ENCODE measurements at regions not wholly inside any gene's neighbourhood (a gene's known extent, or its start where the extent isn't known, plus 50 kb on each side); places are given as distances from the start of the nearest gene placed in this dataset.

DNA sequence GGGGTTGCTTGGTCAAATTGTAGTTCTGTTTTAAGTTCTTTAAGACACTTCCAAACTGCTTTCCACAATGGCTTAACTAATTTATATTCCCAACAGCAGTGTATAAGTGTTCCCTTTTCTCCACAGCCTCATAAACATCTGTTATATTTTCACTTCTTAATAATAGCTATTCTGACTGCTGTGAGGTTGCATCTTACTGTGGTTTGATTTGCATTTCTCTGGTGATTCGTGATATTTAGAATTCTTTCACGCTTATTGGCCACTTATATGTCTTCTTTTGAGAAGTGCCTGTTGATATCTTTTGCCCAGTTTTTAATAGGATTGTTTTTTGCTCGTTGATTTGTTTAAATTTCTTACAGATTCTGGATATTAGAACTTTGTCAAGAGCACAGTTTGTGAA, 278.6 kb upstream of the ITM2A start:
- H3K9ac ChIP-seq (ENCODE audit: low read length), result no peak overlapping the region
- no peaks in the 10 kb centered on the region for H3K4me1 ChIP-seq (ENCODE audit: control insufficient read depth, low read depth, low read length)
- H3K36me3 ChIP-seq (ENCODE audit: control insufficient read depth, low read depth, low read length), result no peaks in the 10 kb centered on the region
- H3K9me3 ChIP-seq (ENCODE audit: control insufficient read depth, low read depth, low read length), result peaks cover 21% of the 10 kb centered on the region
- H3K27me3 ChIP-seq (ENCODE audit: control insufficient read depth, insufficient read depth, low read length), result no peaks in the 10 kb centered on the region
- no peak overlapping the region for H3K4me3 ChIP-seq (ENCODE audit: low read length)
- no peak overlapping the region for H3K27ac ChIP-seq (ENCODE audit: low read length)

DNA sequence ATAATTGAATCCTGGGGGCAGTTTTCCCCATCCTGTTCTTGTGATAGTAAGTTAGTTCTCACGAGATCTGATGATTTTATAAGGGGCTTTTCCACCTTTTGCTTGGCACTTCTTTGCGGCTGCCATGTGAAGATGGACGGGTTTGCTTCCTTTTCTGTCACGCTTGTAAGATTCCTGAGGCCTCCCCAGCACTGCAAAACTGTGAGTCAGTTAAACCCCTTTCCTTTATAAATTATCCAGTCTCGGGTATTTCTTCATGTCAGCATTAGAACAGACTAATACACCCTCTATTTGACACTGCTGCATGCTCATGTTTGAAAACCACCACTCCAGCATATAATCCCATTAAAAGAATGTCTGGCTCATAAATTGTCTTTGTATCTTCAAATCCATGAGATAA, 264.4 kb upstream of the ITM2A start:
- H3K4me1 ChIP-seq (ENCODE audit: control insufficient read depth, low read depth, low read length), result no peaks in the 10 kb centered on the region
- H3K36me3 ChIP-seq (ENCODE audit: control insufficient read depth, low read depth, low read length), result no peaks in the 10 kb centered on the region
- no peak overlapping the region for H3K4me3 ChIP-seq (ENCODE audit: low read length)
- no peak overlapping the region for H3K9ac ChIP-seq (ENCODE audit: low read length)
- H3K27ac ChIP-seq (ENCODE audit: low read length), result no peak overlapping the region
- H3K27me3 ChIP-seq (ENCODE audit: control insufficient read depth, insufficient read depth, low read length), result no peaks in the 10 kb centered on the region
- peaks cover 12% of the 10 kb centered on the region for H3K9me3 ChIP-seq (ENCODE audit: control insufficient read depth, low read depth, low read length)

DNA sequence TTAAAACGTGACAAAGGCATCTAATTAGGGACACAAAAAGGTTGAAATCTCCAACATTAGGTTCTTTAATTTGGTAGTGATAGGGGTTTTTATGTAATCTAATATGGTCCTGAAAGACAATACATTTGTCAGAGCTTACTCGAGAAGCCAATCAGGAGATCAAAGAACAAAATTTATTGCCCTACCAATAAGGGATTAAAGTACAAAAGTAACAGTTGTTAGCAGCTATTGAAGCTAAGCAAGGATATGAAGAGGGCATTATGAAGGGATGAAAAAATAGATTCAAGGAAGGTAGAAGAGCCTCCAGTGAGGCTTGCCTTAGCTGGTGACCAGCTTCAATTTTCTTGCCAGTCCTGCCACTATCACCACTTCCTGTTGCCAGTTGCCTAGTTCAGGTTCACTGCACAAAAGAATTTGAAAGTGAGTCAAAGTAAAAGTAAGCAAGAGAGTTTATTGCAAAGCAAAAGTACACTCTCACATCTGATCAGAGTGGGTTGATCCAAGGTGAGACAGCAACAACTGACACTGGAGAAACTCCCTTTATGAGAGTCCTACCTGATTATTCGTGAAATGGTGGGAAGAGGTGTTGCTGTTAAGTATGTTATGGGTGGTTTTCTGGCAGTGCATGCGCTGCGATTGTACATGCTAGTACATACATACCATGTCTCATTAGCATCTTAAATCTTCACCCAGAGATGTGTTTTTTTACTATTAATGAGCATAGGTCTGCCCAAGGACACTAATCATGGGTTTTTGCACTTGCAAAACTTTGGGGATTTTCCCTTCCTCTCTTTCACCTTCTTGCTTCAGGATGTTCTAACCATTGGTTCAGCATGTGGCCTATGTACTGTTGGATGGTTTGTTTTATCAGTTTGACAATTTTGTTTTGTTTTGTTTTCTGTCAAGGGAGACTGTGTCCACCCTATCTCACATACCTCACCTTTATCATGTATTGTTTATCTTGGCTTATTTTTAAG, 263.2 kb upstream of the ITM2A start:
- no peak overlapping the region for H3K9ac ChIP-seq (ENCODE audit: low read length)
- H3K27ac ChIP-seq (ENCODE audit: low read length), result no peak overlapping the region
- no peaks in the 10 kb centered on the region for H3K4me1 ChIP-seq (ENCODE audit: control insufficient read depth, low read depth, low read length)
- no peaks in the 10 kb centered on the region for H3K36me3 ChIP-seq (ENCODE audit: control insufficient read depth, low read depth, low read length)
- H3K9me3 ChIP-seq (ENCODE audit: control insufficient read depth, low read depth, low read length), result peaks cover 20% of the 10 kb centered on the region
- no peaks in the 10 kb centered on the region for H3K27me3 ChIP-seq (ENCODE audit: control insufficient read depth, insufficient read depth, low read length)
- no peak overlapping the region for H3K4me3 ChIP-seq (ENCODE audit: low read length)

DNA sequence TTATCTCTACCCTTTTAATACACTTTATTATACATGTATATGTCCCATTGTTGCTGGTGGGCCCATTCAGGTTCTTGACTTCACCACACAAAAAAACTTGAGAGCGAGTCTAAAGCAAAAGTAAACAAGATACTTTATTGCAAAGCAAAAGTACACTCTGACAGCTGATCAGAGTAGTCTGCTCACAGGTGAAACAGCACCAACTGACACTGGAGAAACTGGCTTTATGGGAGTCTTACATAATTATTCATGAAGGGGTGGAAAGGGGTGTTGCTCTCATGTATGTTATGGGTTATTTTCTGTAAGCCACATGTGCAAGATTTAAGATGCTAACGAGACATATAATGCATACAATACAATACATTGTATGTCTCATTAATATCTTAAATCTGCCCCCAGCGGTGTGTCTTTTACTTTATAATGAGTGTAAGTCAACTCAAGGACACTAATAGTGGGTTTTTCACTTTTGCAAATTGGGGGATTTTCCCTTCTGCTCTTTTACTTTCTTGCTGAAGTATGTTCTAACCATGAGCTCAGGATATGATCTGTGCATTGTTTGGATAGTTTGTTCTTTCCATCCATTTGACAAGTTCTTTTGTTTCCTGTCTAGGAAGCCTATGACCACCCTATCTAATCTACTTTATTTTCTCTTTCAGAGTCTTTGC, 256.1 kb upstream of the ITM2A start:
- peaks cover 15% of the 10 kb centered on the region for H3K9me3 ChIP-seq (ENCODE audit: control insufficient read depth, low read depth, low read length)
- H3K4me3 ChIP-seq (ENCODE audit: low read length), result no peak overlapping the region
- no peaks in the 10 kb centered on the region for H3K36me3 ChIP-seq (ENCODE audit: control insufficient read depth, low read depth, low read length)
- no peak overlapping the region for H3K27ac ChIP-seq (ENCODE audit: low read length)
- H3K9ac ChIP-seq (ENCODE audit: low read length), result no peak overlapping the region
- no peaks in the 10 kb centered on the region for H3K27me3 ChIP-seq (ENCODE audit: control insufficient read depth, insufficient read depth, low read length)
- no peaks in the 10 kb centered on the region for H3K4me1 ChIP-seq (ENCODE audit: control insufficient read depth, low read depth, low read length)

DNA sequence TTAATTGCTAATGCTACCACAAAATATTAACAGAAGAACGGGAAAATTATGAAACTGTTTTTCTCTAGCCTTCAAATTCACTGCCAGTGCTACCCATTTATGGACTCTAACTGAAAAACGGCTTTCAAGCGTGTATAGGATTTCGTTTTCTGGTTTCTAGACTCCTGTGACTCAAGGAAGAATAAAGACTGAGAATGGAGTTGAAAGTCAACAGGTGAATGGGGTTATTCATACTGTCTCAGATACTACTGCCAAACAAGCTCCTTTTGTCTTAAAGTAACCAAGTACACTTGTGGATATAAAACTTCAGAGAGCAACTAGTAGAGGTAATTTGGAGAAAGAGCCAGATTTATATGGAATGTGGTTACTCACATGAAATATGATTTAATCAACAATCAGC, 251.1 kb upstream of the ITM2A start:
- Histone ChIP-seq H3K36me3 (ENCODE audit: control insufficient read depth, low read depth, low read length) (no peaks in the 10 kb centered on the region), H3K9me3 (ENCODE audit: control insufficient read depth, low read depth, low read length) (peaks cover 13% of the 10 kb centered on the region), H3K4me1 (ENCODE audit: control insufficient read depth, low read depth, low read length) (no peaks in the 10 kb centered on the region), H3K4me3 (ENCODE audit: low read length) (no peak overlapping the region), H3K9ac (ENCODE audit: low read length) (no peak overlapping the region), H3K27me3 (ENCODE audit: control insufficient read depth, insufficient read depth, low read length) (no peaks in the 10 kb centered on the region), H3K27ac (ENCODE audit: low read length) (no peak overlapping the region)

DNA sequence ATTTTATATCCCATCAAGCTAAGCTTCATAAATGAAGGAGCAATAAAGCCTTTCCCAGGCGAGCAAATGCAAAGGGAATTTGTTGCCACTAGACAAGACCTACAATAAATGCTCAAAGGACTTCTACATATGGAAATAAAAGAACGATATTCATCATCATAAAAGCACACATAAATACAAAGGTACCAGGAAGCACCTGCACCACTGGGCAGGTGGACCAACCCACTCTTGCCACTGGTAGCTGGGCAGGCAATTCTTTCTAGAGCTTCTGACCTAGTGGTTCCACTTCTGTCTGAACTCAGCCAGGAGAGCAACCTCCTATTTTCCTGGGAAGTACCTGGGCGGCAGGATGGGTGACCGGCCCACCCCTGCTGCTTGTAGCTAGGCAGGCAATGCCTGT, 237.2 kb upstream of the ITM2A start:
- Histone ChIP-seq H3K9ac (ENCODE audit: low read length) (no peak overlapping the region), H3K4me1 (ENCODE audit: control insufficient read depth, low read depth, low read length) (no peaks in the 10 kb centered on the region), H3K27ac (ENCODE audit: low read length) (no peak overlapping the region), H3K27me3 (ENCODE audit: control insufficient read depth, insufficient read depth, low read length) (peaks cover 41% of the 10 kb centered on the region), H3K36me3 (ENCODE audit: control insufficient read depth, low read depth, low read length) (no peaks in the 10 kb centered on the region), H3K9me3 (ENCODE audit: control insufficient read depth, low read depth, low read length) (peaks cover 9% of the 10 kb centered on the region), H3K4me3 (ENCODE audit: low read length) (no peak overlapping the region)

DNA sequence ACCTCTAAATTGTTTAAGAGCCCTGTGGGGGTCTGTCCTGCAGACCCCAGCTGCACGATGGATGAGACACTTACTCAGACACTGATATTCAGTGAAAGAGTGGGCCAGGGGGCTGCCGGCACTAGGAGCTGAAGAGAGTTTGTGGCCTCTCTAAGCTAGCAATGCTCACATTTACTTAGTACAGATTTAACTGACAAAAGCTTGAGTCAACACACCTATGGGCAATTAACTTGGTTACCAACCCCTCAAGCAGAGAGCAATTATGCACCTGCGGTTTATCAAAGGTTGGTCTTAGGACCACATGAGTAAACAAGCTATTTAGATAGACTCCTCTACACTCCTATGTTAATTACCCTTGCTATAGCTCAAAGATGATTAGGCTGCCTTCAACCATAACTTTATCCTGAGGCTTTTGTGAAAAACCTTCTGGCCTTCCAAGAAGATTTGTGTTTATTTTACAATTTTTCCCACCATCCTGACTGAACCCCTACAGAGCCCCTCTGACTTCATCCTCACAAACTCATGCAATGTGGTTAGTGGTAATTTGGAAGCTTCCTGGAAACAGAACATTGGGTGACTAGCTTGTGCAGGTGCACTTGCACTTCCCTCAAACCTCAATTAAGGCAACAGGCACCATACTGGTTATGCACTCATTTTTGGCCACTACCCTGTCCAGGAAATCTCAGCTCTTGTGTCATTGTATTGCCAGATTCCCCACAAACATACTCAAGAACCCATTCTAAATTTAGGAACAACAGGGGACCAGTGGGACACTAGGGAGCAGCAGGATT, 234.4 kb upstream of the ITM2A start:
- peaks cover 67% of the 10 kb centered on the region for H3K27me3 ChIP-seq (ENCODE audit: control insufficient read depth, insufficient read depth, low read length)

DNA sequence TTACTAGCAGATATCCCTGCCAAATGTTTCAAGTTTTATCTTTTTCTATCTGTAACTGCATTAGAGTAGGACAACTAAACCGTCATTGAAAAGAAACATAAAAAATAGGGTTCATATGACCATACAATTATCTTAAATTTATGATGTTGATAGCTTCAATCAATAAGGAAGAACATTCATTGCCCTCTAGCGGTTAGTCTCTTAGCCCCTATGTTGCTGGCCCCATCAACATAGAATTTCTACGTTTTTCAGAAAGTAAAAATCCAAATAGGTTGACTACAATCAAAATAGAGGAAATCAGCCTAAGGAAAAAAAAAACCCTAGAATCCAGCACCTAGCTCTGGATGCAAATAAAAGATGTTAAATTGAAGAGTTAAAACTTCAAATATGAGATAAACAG, 225.1 kb upstream of the ITM2A start:
- peaks cover 6% of the 10 kb centered on the region for H3K9me3 ChIP-seq (ENCODE audit: control insufficient read depth, low read depth, low read length)
- H3K4me3 ChIP-seq (ENCODE audit: low read length), result no peak overlapping the region
- H3K4me1 ChIP-seq (ENCODE audit: control insufficient read depth, low read depth, low read length), result no peaks in the 10 kb centered on the region
- no peaks in the 10 kb centered on the region for H3K36me3 ChIP-seq (ENCODE audit: control insufficient read depth, low read depth, low read length)
- no peak overlapping the region for H3K9ac ChIP-seq (ENCODE audit: low read length)
- peaks cover 4% of the 10 kb centered on the region for H3K27me3 ChIP-seq (ENCODE audit: control insufficient read depth, insufficient read depth, low read length)
- no peak overlapping the region for H3K27ac ChIP-seq (ENCODE audit: low read length)

More for the DNA sequence above, 234.4 kb upstream of the ITM2A start:
- H3K4me3 ChIP-seq (ENCODE audit: low read length), result no peak overlapping the region
- no peaks in the 10 kb centered on the region for H3K4me1 ChIP-seq (ENCODE audit: control insufficient read depth, low read depth, low read length)
- H3K36me3 ChIP-seq (ENCODE audit: control insufficient read depth, low read depth, low read length), result no peaks in the 10 kb centered on the region
- H3K27ac ChIP-seq (ENCODE audit: low read length), result no peak overlapping the region
- H3K9ac ChIP-seq (ENCODE audit: low read length), result no peak overlapping the region
- no peaks in the 10 kb centered on the region for H3K9me3 ChIP-seq (ENCODE audit: control insufficient read depth, low read depth, low read length)

DNA sequence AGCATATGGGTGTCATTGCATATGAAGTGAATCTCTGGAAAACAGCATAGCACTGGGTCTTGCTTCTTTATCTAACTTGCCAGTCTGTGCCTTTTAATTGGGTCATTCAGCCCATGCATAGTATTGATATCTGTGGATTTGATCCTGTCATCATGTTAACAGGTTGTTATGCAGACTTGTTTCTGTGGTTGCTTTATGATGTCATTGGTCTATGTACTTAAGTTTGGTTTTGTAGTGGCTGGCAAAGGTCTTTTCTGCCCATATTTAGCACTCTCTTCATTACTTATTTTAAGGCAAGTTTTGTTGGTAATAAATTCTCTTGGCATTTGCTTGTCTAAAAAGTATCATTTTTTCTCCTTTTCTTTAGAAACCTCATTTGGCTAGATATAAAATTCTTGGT, 221.1 kb upstream of the ITM2A start:
- Histone ChIP-seq H3K4me3 (ENCODE audit: low read length) (no peak overlapping the region), H3K9me3 (ENCODE audit: control insufficient read depth, low read depth, low read length) (peaks cover 8% of the 10 kb centered on the region), H3K27ac (ENCODE audit: low read length) (no peak overlapping the region), H3K27me3 (ENCODE audit: control insufficient read depth, insufficient read depth, low read length) (no peaks in the 10 kb centered on the region), H3K36me3 (ENCODE audit: control insufficient read depth, low read depth, low read length) (no peaks in the 10 kb centered on the region), H3K4me1 (ENCODE audit: control insufficient read depth, low read depth, low read length) (no peaks in the 10 kb centered on the region), H3K9ac (ENCODE audit: low read length) (no peak overlapping the region)

DNA sequence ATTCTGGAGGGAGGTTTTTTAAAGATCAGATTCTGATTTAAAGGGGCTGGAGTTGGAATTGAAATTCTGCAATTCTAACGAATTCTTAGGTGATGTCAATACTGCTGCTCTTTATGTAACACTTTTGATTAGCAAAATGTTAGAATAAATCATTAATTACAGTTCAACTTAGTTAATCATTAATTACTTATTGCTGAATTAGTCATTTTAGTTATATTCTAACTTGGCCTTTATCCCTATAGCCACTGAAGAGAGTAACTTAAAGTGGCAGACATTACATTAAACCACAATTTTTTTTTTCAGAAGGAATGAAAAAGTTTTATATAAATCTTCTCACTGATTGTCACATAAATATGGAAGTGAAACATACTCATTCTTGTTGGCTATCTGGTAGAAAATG, 206.6 kb upstream of the ITM2A start:
- no peaks in the 10 kb centered on the region for H3K36me3 ChIP-seq (ENCODE audit: control insufficient read depth, low read depth, low read length)
- no peak overlapping the region for H3K27ac ChIP-seq (ENCODE audit: low read length)
- no peak overlapping the region for H3K9ac ChIP-seq (ENCODE audit: low read length)
- H3K4me3 ChIP-seq (ENCODE audit: low read length), result no peak overlapping the region
- H3K4me1 ChIP-seq (ENCODE audit: control insufficient read depth, low read depth, low read length), result no peaks in the 10 kb centered on the region
- no peaks in the 10 kb centered on the region for H3K27me3 ChIP-seq (ENCODE audit: control insufficient read depth, insufficient read depth, low read length)
- H3K9me3 ChIP-seq (ENCODE audit: control insufficient read depth, low read depth, low read length), result peaks cover 24% of the 10 kb centered on the region

DNA sequence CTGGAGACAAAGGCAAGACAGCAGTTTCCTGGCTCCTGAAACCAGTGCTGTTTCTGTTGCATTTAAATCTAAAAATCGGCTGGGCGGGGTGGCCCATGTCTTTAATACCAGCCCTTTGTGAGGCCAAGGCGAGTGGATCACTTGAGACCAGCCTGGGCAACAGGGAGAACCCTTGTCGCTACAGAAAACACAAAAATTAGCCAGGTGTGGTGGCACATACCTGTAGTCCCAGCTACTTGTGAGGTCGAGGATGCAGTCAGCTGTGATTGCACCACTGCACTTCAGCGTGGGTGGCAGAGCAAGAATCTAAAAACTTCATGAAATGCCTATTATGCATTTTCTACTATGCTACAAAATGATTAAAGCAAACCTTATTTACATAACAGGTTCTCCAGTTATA, 205.4 kb upstream of the ITM2A start:
- Histone ChIP-seq H3K9me3 (ENCODE audit: control insufficient read depth, low read depth, low read length) (peaks cover 25% of the 10 kb centered on the region), H3K4me1 (ENCODE audit: control insufficient read depth, low read depth, low read length) (no peaks in the 10 kb centered on the region), H3K27me3 (ENCODE audit: control insufficient read depth, insufficient read depth, low read length) (no peaks in the 10 kb centered on the region), H3K27ac (ENCODE audit: low read length) (no peak overlapping the region), H3K9ac (ENCODE audit: low read length) (no peak overlapping the region), H3K36me3 (ENCODE audit: control insufficient read depth, low read depth, low read length) (no peaks in the 10 kb centered on the region), H3K4me3 (ENCODE audit: low read length) (no peak overlapping the region)
